ENCODE measurements at regions not wholly inside any gene's neighbourhood (a gene's known extent, or its start where the extent isn't known, plus 50 kb on each side); places are given as distances from the start of the nearest gene placed in this dataset.

DNA sequence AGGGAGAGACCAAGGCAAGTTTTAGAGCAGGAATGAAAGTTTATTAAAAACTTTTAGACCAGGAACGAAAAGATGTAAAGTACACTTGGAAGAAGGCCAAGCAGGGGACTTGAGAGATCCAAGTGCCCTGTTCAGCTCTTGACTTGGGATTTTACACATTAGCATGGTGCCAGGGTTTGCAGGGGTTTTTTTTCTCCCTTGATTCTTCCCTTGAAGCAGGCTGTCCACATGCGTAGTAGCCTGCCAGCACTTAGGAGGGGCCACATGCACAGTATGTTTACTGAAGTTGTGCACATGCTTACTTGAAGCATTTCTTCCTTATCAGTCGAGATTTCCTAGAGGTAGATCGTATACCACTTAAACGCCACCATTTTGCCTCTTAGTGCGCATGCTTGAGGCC is 277.5 kb upstream of the AGTR1 start:
- no peak for FAIRE-seq

DNA sequence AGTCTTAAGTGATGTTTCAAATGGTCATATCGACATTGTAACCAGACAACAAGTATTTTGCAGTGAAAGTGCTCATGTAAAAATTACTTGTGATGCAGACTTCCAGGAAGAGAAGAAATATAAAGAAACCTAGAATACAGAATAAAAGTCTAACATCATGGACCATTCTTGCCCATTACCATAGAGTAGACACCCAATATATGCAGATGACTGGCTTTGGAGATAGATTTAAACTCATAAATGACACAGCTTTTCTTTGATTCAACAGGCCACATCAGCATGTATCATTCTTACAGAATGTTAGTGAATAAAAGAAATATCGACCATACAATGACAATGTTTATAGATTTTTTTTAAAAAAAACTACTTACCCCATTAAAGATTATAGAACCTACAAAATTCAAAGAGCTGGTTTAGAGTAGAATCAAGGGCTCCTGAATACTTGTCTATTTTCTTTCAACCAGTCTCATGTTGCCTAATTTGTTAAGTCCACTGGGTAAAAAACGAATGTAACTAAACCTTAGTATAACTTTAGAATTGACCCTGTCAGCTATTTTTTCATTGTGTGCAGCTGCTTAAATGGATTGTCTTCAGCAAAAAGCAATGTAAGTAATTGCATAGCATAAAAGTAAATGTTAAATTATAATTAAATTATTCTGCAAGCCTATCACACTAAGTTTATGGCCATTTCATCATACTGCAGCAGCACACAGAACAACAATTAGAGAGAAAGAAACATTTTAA is 268.7 kb upstream of the AGTR1 start:
- FAIRE-seq: no peak

DNA sequence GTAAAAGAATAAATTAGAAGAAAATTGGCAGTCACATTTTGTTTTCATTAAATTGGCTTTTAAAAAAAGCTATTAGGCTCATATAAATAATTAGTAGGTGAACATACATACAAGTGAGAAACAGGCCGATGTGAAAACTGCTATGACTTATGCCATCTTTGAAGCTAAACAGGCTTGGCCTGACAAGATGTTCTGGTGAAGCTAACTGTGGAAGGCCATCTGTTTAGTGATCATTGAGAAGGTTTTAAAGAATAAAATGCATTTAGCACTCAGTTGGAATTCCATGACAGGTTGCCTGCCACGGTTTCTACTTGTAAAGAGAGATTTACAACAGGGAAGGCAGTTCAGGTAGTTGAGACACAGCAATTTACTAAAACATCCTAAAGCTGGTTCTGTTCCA is 264.0 kb upstream of the AGTR1 start:
- FAIRE-seq: no peak

DNA sequence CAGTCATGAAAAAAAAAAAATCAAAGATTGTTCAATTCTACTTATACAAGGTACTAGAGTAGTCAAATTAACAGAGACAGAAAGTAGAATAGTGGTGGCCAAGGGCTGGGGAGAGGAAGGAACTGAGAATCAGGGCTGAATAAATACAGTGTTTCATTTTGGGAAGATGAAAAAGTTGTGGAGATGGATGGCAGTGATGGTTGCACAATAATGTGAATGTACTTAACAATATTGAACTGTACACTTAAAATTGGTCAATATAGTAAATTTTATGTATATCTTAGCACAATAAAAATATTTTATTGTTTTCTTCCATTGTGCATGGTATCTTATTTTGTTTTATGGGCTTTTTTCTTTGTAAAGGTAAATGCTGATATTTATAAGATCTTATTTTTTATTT is 262.2 kb upstream of the AGTR1 start:
- FAIRE-seq: no peak

DNA sequence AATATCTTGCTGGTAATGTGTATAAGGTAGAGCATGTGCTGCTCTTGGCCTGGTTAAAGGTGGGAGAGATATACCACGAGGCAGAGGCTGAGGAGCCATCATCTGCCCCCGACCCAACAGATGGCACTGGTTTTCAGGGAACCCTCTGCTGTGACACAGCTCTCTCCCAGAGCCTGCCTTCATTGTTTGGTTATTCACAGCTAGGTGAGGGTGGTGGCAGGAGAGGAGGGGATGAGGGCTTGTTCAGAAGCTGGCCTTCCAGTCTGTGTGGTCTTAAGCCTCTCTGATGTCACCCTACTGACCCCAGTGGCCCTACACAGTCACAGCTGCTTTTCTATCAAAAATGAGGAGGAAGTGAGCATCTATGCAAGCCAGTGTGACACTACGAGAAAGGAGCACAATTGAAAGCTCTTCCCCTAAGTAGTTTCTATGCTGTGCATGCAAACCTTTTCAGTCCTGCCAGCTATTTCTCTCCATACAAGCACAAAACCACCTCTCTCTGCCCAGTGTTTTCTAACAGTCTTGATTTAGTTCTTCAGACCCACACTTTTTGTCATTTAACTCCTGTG is 258.4 kb upstream of the AGTR1 start:
- FAIRE-seq: no peak

DNA sequence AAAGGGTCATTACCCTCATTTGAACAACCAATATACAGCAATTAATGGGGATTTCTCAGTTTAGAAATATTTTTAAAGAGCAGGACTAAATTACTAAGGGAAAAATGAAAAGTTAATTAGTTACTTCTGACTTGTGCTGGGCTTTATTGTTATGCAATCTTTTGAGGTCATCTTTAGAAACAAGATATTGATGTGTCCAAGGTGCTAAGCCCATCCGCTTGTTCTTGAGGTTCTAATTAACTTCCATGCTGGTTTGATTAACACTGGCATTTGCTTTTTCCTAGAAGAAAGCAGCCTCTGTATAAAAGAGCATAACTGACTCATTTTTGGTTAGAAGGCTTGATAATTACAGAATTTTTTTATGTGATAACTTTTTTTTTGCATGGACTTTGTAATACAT is 256.5 kb upstream of the AGTR1 start:
- FAIRE-seq: no peak

DNA sequence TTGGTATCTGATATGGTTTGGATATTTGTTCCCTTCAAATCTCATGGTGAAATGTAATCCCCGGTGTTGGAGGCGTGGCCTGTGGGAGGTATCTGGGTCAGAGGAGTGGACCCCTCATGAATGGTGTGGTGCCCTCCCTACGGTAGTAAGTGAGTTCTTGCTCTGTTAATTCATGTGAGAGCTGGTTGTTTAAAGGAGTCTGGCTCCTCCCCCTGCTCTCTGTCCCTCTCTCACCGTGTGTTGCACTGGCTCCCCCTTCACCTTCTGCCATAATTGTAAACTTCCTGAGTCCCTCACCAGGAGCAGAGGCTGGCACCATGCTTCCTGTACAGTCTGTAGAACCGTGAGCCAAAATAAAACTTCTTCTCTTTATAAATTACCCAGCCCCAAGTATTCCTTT is 246.9 kb upstream of the AGTR1 start:
- FAIRE-seq: no peak

DNA sequence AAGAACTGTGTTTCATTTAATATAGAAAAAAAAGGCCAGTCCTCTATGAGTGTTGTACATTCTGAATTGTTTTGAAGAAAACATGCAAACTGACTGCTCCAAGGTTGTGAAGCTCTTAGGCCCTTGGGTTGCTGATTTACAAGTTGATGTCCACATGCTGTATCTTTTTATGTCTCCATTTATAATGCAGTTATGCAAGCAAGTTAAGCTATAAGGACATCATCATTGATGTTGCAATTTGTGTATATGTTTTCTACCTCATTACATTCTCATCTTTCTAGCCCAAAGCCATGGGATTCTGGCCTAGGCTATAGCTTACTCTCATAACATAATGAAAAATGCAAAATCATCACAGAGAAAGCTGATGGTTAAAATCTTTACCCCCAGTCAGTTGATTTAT is 245.7 kb upstream of the AGTR1 start:
- FAIRE-seq: no peak

DNA sequence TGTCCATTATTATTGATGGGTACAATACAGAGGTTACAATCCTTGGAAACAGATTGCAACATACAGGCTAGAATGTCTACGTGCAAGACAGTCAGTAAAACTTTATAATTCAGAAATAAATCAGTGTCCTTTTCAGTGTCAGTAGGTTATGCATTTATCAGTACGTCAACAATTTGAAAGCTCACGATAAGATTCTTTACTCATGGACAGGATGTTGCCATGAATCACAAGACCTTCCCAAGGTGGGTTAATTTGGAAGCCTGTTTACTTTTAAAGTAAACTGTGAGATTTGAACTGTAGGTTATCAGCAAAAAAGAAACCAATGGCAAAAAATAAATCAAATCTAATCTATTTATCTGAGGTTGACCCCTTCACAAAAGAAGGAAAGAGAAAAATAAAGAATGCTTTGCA is 243.9 kb upstream of the AGTR1 start:
- no peak for FAIRE-seq

DNA sequence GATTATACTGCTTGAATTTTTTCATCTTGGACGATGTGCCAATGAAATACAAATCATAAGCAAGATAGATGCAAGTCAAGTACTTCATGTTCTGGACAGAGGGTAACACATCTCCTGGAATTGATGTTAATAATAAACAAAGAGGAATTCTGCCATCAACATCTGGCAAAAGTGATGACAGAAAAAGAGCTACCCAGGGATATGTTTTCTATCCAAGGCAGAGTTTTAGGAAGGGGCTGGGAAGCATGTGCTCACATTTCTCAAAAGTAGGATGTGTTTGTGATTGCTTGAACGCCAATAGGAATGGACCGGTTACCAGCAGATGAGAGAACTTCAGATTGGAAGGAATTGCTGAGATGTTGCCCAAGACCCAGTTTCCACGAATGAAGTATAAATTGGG is 242.6 kb upstream of the AGTR1 start:
- no peak for FAIRE-seq

DNA sequence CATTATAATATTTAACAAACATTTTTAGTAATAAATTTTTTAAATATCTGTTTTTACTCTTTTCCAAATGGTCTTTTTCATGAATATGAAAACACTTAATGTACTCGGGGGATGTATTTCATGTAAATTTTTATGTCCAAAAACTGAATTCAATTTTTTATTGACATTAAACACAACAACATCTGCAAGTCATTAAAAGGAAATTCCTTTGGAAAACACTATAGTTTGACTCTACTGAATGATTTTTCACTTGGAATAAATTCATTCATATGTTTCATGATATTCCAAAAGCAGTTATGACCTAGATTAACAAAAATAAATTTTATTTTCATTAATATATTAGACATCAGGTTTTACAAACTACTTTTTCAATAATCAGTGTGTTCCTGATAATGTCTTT is 239.8 kb upstream of the AGTR1 start:
- no peak for FAIRE-seq

DNA sequence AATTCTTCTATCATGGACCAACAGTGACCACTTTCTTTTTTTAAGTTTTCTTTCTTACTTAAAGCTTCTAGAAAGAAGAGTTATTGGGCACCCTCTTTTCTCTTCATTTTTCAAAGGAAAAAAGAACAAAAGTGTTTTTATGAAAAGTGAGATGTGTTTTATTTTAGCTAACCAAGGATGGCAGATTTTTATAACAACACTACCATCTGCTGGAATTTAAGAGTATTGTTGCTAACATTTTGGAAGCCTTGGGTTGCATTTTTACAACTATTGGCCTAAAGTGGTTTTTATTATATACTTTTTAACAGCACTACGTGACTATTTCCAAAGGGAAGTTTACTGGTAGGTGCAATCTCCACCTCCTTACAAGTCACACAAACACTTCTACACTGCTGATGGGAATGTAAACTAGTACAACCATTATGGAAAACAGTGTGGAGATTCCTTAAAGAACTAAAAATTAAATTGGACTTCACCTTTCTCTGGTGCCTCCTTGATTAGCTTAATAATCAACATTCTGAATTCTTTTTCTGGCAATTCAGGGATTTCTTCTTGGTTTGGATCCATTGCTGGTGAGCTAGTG is 237.7 kb upstream of the AGTR1 start:
- no peak for FAIRE-seq

DNA sequence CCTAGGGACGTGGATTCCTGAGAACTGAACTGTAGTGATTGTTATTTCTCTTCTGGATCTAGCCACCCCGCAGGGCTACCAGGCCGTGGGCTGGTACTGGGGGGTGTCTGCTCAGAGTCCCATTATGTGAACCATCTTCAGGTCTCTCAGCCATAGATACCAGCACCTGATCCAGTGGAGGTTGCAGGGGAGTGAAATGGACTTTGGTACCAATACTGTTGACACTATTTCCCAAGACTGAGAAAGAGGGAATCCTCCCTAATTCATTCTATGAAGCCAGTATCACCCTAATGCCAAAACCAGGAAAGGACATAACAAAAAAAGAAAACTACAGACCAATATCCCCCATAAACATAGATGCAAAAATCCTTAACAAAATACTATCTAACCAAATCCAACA is 237.0 kb upstream of the AGTR1 start:
- FAIRE-seq: no peak

DNA sequence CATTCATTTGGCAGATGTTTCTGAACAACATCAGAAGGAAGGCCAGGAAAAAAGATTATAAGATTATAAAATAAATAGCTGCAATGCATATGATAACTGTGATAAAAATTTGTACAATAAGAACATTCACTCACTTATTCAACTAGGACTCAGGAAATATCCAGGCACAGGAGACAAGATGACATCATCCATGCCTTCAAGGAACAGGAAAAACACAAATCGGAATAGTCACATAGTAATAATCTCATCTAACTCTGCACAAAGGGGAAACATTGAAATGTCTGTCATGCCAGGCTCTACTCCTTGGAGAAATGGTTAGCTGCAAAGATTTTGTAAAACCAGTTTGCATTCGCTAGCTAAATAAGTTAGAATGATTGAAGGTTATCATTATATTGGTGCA is 233.5 kb upstream of the AGTR1 start:
- no peak for FAIRE-seq

DNA sequence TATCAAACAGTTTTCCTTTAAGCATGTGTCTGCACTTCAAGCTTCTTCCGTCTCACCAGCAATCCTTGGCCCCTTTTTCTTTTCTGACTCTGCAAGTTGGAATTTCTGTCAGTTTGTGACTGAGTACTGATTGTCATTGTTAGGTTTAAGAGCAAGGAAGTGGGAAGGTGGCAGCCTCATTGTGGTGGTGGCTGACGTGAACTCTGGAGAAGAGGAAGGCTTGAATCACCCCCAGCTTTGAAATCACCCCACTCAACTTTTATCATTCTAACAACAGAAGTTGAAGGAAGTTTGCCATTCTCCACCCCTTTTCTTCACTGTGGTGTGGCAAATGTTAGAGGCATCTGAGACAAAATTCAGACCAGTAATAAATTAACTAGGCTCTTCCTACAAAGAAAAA is 231.6 kb upstream of the AGTR1 start:
- no peak for FAIRE-seq

DNA sequence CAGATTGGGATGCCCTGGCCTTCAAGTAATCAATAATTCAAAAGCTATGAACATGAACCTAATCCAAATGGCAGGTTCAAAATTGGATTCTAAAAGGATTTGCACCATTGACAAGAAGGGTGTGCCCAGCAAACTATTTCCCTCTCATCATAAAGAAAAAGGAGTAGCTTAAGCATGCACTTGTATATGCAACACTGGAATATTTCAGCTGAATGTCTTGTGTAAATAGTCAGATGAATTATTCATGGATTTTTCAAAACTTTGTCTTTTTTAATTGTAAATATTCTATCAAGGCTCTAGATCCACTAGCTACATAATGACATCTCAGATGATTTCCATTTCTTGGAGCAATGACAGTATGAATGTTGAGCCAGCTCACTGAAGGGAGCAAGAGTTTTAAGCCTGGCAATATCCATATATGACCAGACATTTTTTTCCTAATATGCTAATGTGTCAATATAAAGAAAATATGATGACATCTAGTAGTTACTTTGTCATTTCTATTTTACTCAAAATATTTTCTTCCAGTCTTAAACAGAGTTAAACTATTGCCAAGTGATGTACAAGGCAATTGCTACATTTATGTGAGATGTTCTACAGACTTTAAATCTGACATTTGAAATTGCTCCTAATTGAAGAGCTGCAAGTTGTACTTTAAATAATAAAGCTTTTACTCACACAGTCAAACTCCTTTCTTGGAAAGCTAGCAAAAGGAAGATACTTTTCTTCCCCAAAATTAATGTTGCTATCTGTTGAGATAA is 230.5 kb upstream of the AGTR1 start:
- FAIRE-seq: no peak

DNA sequence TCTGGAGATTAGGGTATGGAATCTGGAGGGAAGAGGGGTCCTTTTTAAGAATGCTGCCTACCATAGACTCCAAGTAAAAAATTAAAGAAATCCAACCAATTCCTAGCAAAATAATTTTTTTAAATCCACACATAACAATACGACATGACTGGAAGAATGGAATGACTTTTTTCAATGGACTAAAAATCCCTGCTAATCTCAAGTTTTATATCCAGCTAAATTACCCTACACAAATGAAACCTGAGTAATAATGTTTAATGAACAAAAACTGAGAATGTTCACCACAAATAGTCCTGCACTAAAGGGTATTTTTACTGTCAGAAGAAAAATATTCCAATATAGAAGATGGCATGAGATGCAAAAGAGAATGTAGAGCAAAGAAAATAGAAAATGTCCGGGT is 220.3 kb upstream of the AGTR1 start:
- no peak for FAIRE-seq

DNA sequence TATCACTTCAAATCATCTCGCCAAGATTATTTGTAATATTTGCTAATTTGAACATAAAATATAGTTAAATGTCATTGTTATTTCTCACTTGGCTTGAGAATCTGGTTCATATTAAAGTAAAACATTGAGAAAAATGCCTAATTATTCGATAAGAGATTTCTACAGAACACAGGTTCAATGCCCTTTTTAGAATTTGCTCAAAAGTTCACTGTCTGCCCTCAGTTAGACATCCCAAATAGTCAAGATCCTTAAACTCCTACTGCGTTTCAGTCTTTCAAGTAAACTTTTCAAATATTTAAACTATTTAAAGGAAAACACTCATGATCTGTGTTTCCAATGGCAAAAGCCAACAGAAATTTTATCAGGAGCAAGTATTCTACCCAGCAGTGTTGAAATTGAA is 204.1 kb upstream of the AGTR1 start:
- FAIRE-seq: no peak

DNA sequence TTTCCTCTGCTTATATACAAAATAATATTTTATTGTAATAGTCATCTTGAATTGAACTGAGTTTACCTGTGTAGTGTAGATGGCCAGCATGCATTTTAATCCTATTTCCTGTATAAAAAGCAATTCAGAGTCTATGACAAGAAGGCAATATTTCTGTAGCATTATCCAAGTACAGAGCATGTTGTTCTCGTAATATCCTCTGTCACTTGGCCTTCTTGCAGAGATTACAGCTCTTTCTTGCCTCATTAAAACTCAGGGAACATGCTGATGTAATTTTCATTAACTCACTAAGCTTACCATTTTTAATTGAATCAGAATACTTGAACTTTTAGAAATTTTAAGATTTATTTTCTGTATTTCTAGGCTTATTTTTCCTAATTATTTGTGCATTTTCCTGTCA is 203.3 kb upstream of the AGTR1 start:
- no peak for FAIRE-seq

DNA sequence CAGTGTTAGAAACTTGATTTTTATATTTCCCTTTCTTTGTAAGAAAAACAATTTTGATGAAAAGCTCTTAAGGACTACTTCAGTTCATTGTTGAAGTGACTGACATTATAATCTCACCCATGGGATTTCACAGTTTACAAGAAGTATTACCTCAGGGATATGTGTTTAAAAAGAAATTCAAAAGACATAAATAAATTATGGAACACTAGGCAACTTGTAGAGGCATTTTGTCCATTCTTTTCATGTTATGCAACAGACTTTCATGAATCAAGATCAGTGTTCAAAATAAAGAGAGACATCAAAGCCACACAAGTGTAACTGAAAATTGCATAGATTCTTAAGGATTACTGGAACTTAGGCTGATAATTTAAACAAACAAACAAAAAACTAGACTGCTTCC is 196.8 kb upstream of the AGTR1 start:
- no peak for FAIRE-seq

DNA sequence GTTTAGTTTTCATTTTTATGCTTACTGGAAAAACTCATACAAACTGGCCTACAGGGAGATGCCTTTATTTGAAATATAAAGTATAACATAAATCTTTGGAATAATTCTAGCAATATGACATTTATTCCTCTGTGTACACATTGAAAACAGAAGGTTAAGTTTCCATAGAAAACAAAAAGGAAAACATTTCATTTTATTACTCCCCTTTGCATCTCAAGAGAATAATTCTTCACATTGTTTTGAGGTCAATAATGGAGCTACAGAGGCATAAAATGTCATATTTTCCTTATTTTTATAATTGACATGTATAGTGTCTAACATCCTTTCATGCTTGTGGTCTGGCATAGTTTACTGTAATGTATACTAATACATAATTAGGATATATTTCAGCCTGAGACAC is 187.6 kb upstream of the AGTR1 start:
- no peak for FAIRE-seq

DNA sequence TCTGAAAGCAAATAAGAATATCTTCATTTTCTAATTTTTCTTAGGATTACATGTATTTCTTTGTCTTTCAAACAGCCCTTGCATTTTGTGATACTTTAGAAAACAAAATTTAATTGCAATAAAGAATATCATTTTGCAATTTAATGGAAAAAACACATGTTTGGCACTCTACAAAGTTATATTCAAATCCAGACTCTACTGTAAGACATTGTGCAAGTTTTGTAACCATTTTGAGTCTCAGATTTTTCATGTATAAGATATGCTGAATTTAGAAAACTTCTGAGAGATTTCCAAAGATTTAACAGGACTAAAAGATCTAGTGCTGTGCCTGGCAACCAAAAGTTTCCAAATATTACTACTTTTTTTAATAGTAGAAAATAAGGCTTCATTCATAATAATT is 187.1 kb upstream of the AGTR1 start:
- FAIRE-seq: no peak

DNA sequence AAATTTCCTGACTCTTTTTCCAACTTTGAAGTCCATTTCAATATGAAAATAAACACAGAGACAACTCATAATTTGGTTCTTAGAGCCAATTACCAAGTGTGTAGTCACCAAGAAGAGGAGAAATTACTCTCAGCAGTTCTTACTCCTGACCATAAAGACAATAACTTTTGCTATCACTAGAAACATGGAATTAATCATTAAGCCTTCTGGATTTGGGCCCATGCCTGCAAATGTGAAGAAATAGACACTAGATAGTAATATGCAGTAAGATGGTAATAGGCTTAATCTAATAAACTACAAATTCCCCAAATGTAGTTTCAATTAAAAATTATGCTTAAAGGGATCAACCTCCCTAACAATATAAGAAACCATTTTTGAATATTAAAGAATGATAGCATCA is 185.1 kb upstream of the AGTR1 start:
- no peak for FAIRE-seq

DNA sequence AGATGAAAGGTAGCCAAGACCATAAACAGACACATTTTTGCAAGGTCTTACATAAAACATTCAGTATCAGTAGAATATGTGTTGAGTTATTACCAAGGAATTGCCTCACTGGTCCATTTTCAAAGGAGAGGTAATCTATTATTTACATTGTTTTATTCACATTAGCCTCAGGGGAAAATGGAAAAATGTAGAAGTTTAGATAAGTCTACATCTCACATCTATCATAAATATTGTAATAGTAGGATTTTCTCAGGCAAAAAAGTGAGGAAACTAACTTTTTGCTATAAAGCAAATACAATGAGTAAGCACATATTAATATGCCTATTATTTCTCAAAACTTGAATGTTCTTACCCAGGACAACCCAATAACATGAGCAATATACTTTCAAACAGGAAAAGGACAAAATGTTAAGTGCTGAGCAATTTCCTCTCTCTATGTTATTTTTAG is 184.6 kb upstream of the AGTR1 start:
- FAIRE-seq: no peak
